CD4-positive, alpha-beta T cell treated with Interleukin-12 subunit alpha and Interleukin-12 subunit beta, for 1 hour (primary cell): ENCODE measurements at regions not wholly inside any gene's neighbourhood (a gene's known extent, or its start where the extent isn't known, plus 50 kb on each side); places are given as distances from the start of the nearest gene placed in this dataset.
"Not testable (repeated sequence)": the region's sequence is repeated elsewhere in the genome, so short reads cannot be mapped to it uniquely, and the experiment has no call there.

Experiments used
- DNase-seq: peaks from one replicate; pipeline ENCODE4 v3.0.0-alpha.2; 2020

GRCh38 chr5:163569284-163569683 is 63.9 kb downstream of the MAT2B start:
- no peak for DNase-seq

GRCh38 chr5:163571744-163572143 is 66.3 kb downstream of the MAT2B start:
- DNase-seq = no peak

GRCh38 chr5:163574472-163575440 is 69.3 kb downstream of the MAT2B start:
- DNase-seq = no peak

GRCh38 chr5:163578652-163579051 is 73.2 kb downstream of the MAT2B start:
- DNase-seq = no peak

- DNase-seq = no peak
Observed at GRCh38 chr5:163579729-163580128, 74.3 kb downstream of the MAT2B start.

- no peak for DNase-seq
Observed at GRCh38 chr5:163580516-163580915, 75.1 kb downstream of the MAT2B start.

GRCh38 chr5:163583491-163584153 is 78.2 kb downstream of the MAT2B start:
- DNase-seq = not testable (repeated sequence)

GRCh38 chr5:163585206-163585605 is 79.8 kb downstream of the MAT2B start:
- DNase-seq = no peak

- no peak for DNase-seq
Observed at GRCh38 chr5:163586531-163586956, 81.1 kb downstream of the MAT2B start.

GRCh38 chr5:163594951-163595350 is 89.5 kb downstream of the MAT2B start:
- no peak for DNase-seq

- no peak for DNase-seq
Observed at GRCh38 chr5:163595932-163596607, 90.7 kb downstream of the MAT2B start.

- no peak for DNase-seq
Observed at GRCh38 chr5:163596608-163597315, 91.3 kb downstream of the MAT2B start.

- no peak for DNase-seq
Observed at GRCh38 chr5:163604013-163604412, 98.6 kb downstream of the MAT2B start.

GRCh38 chr5:163607256-163607655 is 101.8 kb downstream of the MAT2B start:
- DNase-seq = no peak

- DNase-seq = no peak
Observed at GRCh38 chr5:163608621-163609020, 103.2 kb downstream of the MAT2B start.

- no peak for DNase-seq
Observed at GRCh38 chr5:163609910-163610309, 104.5 kb downstream of the MAT2B start.

GRCh38 chr5:163612358-163613149 is 107.1 kb downstream of the MAT2B start:
- no peak for DNase-seq

GRCh38 chr5:163613150-163613442 is 107.7 kb downstream of the MAT2B start:
- DNase-seq = no peak

- DNase-seq = no peak
Observed at GRCh38 chr5:163614787-163615186, 109.4 kb downstream of the MAT2B start.

GRCh38 chr5:163619273-163619934 is 114.0 kb downstream of the MAT2B start:
- no peak for DNase-seq

GRCh38 chr5:163619951-163620350 is 114.5 kb downstream of the MAT2B start:
- no peak for DNase-seq

GRCh38 chr5:163622799-163623198 is 117.4 kb downstream of the MAT2B start:
- no peak for DNase-seq
